GM12878 (cell line): ENCODE measurements at regions not wholly inside any gene's neighbourhood (a gene's known extent, or its start where the extent isn't known, plus 50 kb on each side); places are given as distances from the start of the nearest gene placed in this dataset.

Experiments used
- ATAC-seq: fragments of 200-7000 bp; cut with Tn5 transposase; 3 replicates; pipeline ENCODE4 v1.9.1; 2020; ENCODE audit warnings: mild to moderate bottlenecking, moderate library complexity
- BruUV-seq: library from RNA; stranded (reverse); fragments of 400-500 nt; replicated peaks from 2 replicates; lab custom pipeline; 2021; lab: Mats Ljungman, UMichigan
- CTCF ChIA-PET: fragments of 300-600 bp; sonication (Branson Sonifier 250); formaldehyde crosslinking; extraction: SDS; loops from one replicate; lab custom pipeline; 2021; ENCODE audit warnings: inconsistent platforms; lab: Yijun Ruan, JAX
- POLR2A ChIA-PET: fragments of 350-600 bp; formaldehyde crosslinking; extraction: SDS; loops from one replicate; lab custom pipeline; 2021; ENCODE audit warnings: inconsistent platforms; lab: Charles Lee
- RAD21 ChIA-PET: fragments of 300-600 bp; sonication (Branson Sonifier 250); formaldehyde crosslinking; loops from one replicate; lab custom pipeline; 2023; ENCODE audit warnings: antibody characterized with exemption; ENCODE audit not compliant: unreplicated experiment; lab: Charles Lee
- SMC1A ChIA-PET: fragments of 300-600 bp; sonication (Branson Sonifier 250); formaldehyde crosslinking; loops from one replicate; lab custom pipeline; 2023; ENCODE audit not compliant: unreplicated experiment, uncharacterized antibody; lab: Charles Lee
- DNase-seq: peaks from one replicate; pipeline ENCODE4 v3.0.0-alpha.2; 2011; ENCODE audit warnings: low read depth, low spot score
- FAIRE-seq: peaks from 3 replicates; lab custom pipeline; 2011; peaks lifted over from hg19 to GRCh38; lab: Jason Lieb, UNC
- H2AFZ ChIP-seq: 2 replicates; pipeline ENCODE4 v1.6.0; 2011; ENCODE audit warnings: low read depth, low read length, control low read depth; ENCODE audit not compliant: control insufficient read depth
- H3K27ac ChIP-seq: 2 replicates; pipeline ENCODE4 v1.5.1; 2011; ENCODE audit warnings: control low read depth; ENCODE audit not compliant: control insufficient read depth, insufficient read depth
- H3K27me3 ChIP-seq, 2 experiments: replicated peaks in 1 of 2; 2 replicates each; pipeline versions ENCODE4 v1.6.0 to v1.6.1; 2011; ENCODE audit warnings: low read length in 1 of 2; ENCODE audit not compliant: control insufficient read depth in 2 of 2, insufficient read depth in 2 of 2
- H3K36me3 ChIP-seq, 2 experiments: 2 replicates each; pipeline ENCODE4 v1.5.1; 2011; ENCODE audit warnings: low read length in 1 of 2; ENCODE audit not compliant: control insufficient read depth in 2 of 2, insufficient read depth in 2 of 2
- H3K4me1 ChIP-seq: 2 replicates; pipeline ENCODE4 v1.6.1; 2011; ENCODE audit warnings: mild to moderate bottlenecking, low read length, moderate library complexity, mixed read lengths; ENCODE audit not compliant: control insufficient read depth, insufficient read depth
- H3K4me2 ChIP-seq: 2 replicates; pipeline ENCODE4 v1.6.0; 2011; ENCODE audit warnings: control low read depth; ENCODE audit not compliant: control insufficient read depth, insufficient read depth
- H3K4me3 ChIP-seq: fragments of 200-600 bp; sonication (generic); 2 replicates; pipeline ENCODE4 v1.5.1; 2016
- H3K79me2 ChIP-seq: 2 replicates; pipeline ENCODE4 v1.6.0; 2011; ENCODE audit warnings: low read length; ENCODE audit not compliant: control insufficient read depth, insufficient read depth
- H3K9ac ChIP-seq: 2 replicates; pipeline ENCODE4 v1.8.0; 2011; ENCODE audit warnings: low read length, control low read depth, mixed read lengths; ENCODE audit not compliant: control insufficient read depth, insufficient read depth
- H3K9me3 ChIP-seq: replicated peaks from 3 replicates; pipeline ENCODE4 v1.5.1; 2011; ENCODE audit warnings: mild to moderate bottlenecking, low read length; ENCODE audit not compliant: control insufficient read depth, insufficient read depth
- H4K20me1 ChIP-seq: 2 replicates; pipeline ENCODE4 v1.6.0; 2011; ENCODE audit not compliant: control insufficient read depth, insufficient read depth
- CBX5 ChIP-seq: sonication (generic); IDR thresholded peaks from 2 replicates; pipeline ENCODE4 v1.6.1; 2016; ENCODE audit warnings: low read depth, moderate library complexity, mild to moderate bottlenecking, inconsistent platforms
- MYC ChIP-seq: IDR thresholded peaks from 2 replicates; pipeline ENCODE4 v1.6.1; 2011; ENCODE audit warnings: mild to moderate bottlenecking, low read length, moderate library complexity, inconsistent platforms; ENCODE audit not compliant: insufficient read depth, insufficient replicate concordance, insufficient read length, severe bottlenecking
- RAD51 ChIP-seq: fragments of 450-650 bp; IDR thresholded peaks from 2 replicates; pipeline ENCODE4 v1.6.1; 2016; ENCODE audit warnings: moderate library complexity, mild to moderate bottlenecking, inconsistent platforms
- TCF3 ChIP-seq: IDR thresholded peaks from 2 replicates; pipeline ENCODE4 v1.6.1; 2012; ENCODE audit warnings: low read depth, mild to moderate bottlenecking, low read length, borderline replicate concordance; ENCODE audit not compliant: insufficient read depth
- in situ Hi-C: fragments of 300-500 bp; cut with MboI; formaldehyde crosslinking; loops from 9 replicates; pipeline ENCODE4 v1.14.3; 2018; ENCODE audit warnings: mixed read lengths
- intact Hi-C: fragments of 100-400 bp; cut with micrococcal nuclease; formaldehyde crosslinking; loops from one replicate; pipeline ENCODE4 v1.14.2; 2022; ENCODE audit not compliant: unreplicated experiment
- TF ChIP-seq, protein P1 (sequence below): fragments of 450-650 bp; IDR thresholded peaks from 2 replicates; pipeline ENCODE4 v1.6.1; 2016; ENCODE audit warnings: mild to moderate bottlenecking
- TF ChIP-seq, protein P2 (sequence below): IDR thresholded peaks from 2 replicates; pipeline ENCODE4 v1.6.1; 2012; ENCODE audit warnings: mild to moderate bottlenecking, low read depth, low read length

GRCh38 chr12:83709899-83710298 lies 1023.2 kb downstream of the TMTC2 start:
- TF ChIP-seq, protein P1, sequence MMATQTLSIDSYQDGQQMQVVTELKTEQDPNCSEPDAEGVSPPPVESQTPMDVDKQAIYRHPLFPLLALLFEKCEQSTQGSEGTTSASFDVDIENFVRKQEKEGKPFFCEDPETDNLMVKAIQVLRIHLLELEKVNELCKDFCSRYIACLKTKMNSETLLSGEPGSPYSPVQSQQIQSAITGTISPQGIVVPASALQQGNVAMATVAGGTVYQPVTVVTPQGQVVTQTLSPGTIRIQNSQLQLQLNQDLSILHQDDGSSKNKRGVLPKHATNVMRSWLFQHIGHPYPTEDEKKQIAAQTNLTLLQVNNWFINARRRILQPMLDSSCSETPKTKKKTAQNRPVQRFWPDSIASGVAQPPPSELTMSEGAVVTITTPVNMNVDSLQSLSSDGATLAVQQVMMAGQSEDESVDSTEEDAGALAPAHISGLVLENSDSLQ = no peak
- TF ChIP-seq, protein P2, sequence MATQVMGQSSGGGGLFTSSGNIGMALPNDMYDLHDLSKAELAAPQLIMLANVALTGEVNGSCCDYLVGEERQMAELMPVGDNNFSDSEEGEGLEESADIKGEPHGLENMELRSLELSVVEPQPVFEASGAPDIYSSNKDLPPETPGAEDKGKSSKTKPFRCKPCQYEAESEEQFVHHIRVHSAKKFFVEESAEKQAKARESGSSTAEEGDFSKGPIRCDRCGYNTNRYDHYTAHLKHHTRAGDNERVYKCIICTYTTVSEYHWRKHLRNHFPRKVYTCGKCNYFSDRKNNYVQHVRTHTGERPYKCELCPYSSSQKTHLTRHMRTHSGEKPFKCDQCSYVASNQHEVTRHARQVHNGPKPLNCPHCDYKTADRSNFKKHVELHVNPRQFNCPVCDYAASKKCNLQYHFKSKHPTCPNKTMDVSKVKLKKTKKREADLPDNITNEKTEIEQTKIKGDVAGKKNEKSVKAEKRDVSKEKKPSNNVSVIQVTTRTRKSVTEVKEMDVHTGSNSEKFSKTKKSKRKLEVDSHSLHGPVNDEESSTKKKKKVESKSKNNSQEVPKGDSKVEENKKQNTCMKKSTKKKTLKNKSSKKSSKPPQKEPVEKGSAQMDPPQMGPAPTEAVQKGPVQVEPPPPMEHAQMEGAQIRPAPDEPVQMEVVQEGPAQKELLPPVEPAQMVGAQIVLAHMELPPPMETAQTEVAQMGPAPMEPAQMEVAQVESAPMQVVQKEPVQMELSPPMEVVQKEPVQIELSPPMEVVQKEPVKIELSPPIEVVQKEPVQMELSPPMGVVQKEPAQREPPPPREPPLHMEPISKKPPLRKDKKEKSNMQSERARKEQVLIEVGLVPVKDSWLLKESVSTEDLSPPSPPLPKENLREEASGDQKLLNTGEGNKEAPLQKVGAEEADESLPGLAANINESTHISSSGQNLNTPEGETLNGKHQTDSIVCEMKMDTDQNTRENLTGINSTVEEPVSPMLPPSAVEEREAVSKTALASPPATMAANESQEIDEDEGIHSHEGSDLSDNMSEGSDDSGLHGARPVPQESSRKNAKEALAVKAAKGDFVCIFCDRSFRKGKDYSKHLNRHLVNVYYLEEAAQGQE = no peak
- no peak for TF ChIP-seq TCF3
- TF ChIP-seq CBX5 = no peak
- no peak for TF ChIP-seq MYC
- no peak for TF ChIP-seq RAD51
- no peak overlapping the region for H3K4me2 ChIP-seq
- ChIA-PET RAD21 (no interaction called here), CTCF (no interaction called here), POLR2A (no interaction called here), SMC1A (no interaction called here)
- in situ Hi-C loops (no loop called here), intact Hi-C loops (no loop called here)
- no peaks in the 10 kb centered on the region for H3K36me3 ChIP-seq
- ATAC-seq (no peak), FAIRE-seq (no peak), DNase-seq (no peak)
- no peak overlapping the region for H3K27ac ChIP-seq
- H3K27me3 ChIP-seq = no peaks in the 10 kb centered on the region
- no peak overlapping the region for H3K4me3 ChIP-seq
- no peak overlapping the region for H3K9ac ChIP-seq
- no peaks in the 10 kb centered on the region for H3K4me1 ChIP-seq
- no peaks in the 10 kb centered on the region for H4K20me1 ChIP-seq
- BruUV-seq = no TSS peak
- H3K9me3 ChIP-seq = peaks cover 1% of the 10 kb centered on the region; the same call in 1 of the 3 replicates
- no peaks in the 10 kb centered on the region for H3K79me2 ChIP-seq
- no peak overlapping the region for H2AFZ ChIP-seq
